K562 (cell line): ENCODE measurements at regions not wholly inside any gene's neighbourhood (a gene's known extent, or its start where the extent isn't known, plus 50 kb on each side); places are given as distances from the start of the nearest gene placed in this dataset.

ENCODE experiments used
- NCOA1 ChIP-seq: fragments of 450-650 bp; IDR thresholded peaks from 2 replicates; pipeline ENCODE4 v1.6.1; 2016; ENCODE audit warnings: low read depth
- SMAD1 ChIP-seq: fragments of 150-350 bp; IDR thresholded peaks from 2 replicates; pipeline ENCODE4 v1.6.1; 2014; ENCODE audit warnings: low read length, low read depth; ENCODE audit not compliant: partially characterized antibody
- TF ChIP-seq, protein P1 (sequence below), 3 experiments: IDR thresholded peaks in 2 of 3; conservative IDR thresholded peaks in 1 of 3; 2 replicates each; pipeline ENCODE4 v1.5.1; 2011 to 2012; ENCODE audit warnings: low read length in 3 of 3, mild to moderate bottlenecking in 3 of 3, control low read depth in 2 of 3, improper control_type of control experiment in 1 of 3, inconsistent platforms in 1 of 3, low read depth in 1 of 3, mixed read lengths in 1 of 3, moderate library complexity in 1 of 3; ENCODE audit not compliant: insufficient read depth in 2 of 3

- TF ChIP-seq SMAD1 (no peak), NCOA1 (no peak)
- TF ChIP-seq, protein P1, sequence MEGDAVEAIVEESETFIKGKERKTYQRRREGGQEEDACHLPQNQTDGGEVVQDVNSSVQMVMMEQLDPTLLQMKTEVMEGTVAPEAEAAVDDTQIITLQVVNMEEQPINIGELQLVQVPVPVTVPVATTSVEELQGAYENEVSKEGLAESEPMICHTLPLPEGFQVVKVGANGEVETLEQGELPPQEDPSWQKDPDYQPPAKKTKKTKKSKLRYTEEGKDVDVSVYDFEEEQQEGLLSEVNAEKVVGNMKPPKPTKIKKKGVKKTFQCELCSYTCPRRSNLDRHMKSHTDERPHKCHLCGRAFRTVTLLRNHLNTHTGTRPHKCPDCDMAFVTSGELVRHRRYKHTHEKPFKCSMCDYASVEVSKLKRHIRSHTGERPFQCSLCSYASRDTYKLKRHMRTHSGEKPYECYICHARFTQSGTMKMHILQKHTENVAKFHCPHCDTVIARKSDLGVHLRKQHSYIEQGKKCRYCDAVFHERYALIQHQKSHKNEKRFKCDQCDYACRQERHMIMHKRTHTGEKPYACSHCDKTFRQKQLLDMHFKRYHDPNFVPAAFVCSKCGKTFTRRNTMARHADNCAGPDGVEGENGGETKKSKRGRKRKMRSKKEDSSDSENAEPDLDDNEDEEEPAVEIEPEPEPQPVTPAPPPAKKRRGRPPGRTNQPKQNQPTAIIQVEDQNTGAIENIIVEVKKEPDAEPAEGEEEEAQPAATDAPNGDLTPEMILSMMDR (IDR thresholded peaks at IDR 0.05 in 2 of 3, conservative IDR thresholded peaks at IDR 0.05 in 1 of 3; ENCODE audit: insufficient read depth in 2 of 3, low read depth in 1 of 3, low read length in 3 of 3): no peak
Measured at GRCh38 chr10:44028384-44029137, 356.3 kb downstream of the CXCL12 start.
